KMS-11 (cell line): ENCODE measurements at regions not wholly inside any gene's neighbourhood (a gene's known extent, or its start where the extent isn't known, plus 50 kb on each side); places are given as distances from the start of the nearest gene placed in this dataset.

ENCODE experiments used
- H2AFZ ChIP-seq: fragments of 200-600 bp; sonication (generic); 2 replicates; pipeline ENCODE4 v1.6.1; 2016; ENCODE audit warnings: antibody characterized with exemption, mixed run types, low read depth
- H3K27ac ChIP-seq: fragments of 200-600 bp; sonication (generic); 2 replicates; pipeline ENCODE4 v1.6.1; 2016; ENCODE audit warnings: mild to moderate bottlenecking, mixed run types
- H3K27me3 ChIP-seq: fragments of 200-600 bp; sonication (generic); 2 replicates; pipeline ENCODE4 v1.6.1; 2017; ENCODE audit warnings: mild to moderate bottlenecking, low read depth, mixed run types, moderate library complexity; ENCODE audit not compliant: insufficient read depth
- H3K36me3 ChIP-seq: fragments of 200-600 bp; sonication (generic); 2 replicates; pipeline ENCODE4 v1.6.1; 2017; ENCODE audit warnings: mild to moderate bottlenecking, mixed run types; ENCODE audit not compliant: insufficient read depth
- H3K4me1 ChIP-seq: fragments of 200-600 bp; sonication (generic); 2 replicates; pipeline ENCODE4 v1.6.1; 2016; ENCODE audit warnings: mild to moderate bottlenecking, low read depth, mixed run types; ENCODE audit not compliant: poor library complexity, severe bottlenecking
- H3K4me2 ChIP-seq: fragments of 200-600 bp; sonication (generic); 2 replicates; pipeline ENCODE4 v1.7.0; 2016; ENCODE audit warnings: mild to moderate bottlenecking, mixed run types
- H3K4me3 ChIP-seq: fragments of 200-600 bp; sonication (generic); IDR thresholded peaks from 2 replicates; pipeline ENCODE4 v1.6.1; 2017; ENCODE audit warnings: low read depth, low read length, mixed read lengths; ENCODE audit not compliant: insufficient read depth
- H3K79me2 ChIP-seq: fragments of 200-600 bp; sonication (generic); 2 replicates; pipeline ENCODE4 v1.6.1; 2016; ENCODE audit warnings: low read depth, mixed run types; ENCODE audit not compliant: insufficient read depth
- H3K9ac ChIP-seq: fragments of 200-600 bp; sonication (generic); 2 replicates; pipeline ENCODE4 v1.6.1; 2016; ENCODE audit warnings: mild to moderate bottlenecking, mixed run types
- H4K20me1 ChIP-seq: fragments of 200-600 bp; sonication (generic); 2 replicates; pipeline ENCODE4 v1.6.1; 2016; ENCODE audit warnings: mild to moderate bottlenecking, mixed run types; ENCODE audit not compliant: insufficient read depth
- TF ChIP-seq, protein P1 (sequence below): fragments of 200-600 bp; sonication (generic); conservative IDR thresholded peaks from 2 replicates; pipeline ENCODE4 v1.6.1; 2017; ENCODE audit warnings: low read depth, mild to moderate bottlenecking, antibody characterized with exemption, low read length, moderate library complexity, mixed read lengths

- H3K4me3 ChIP-seq, result no peak overlapping the region
- H2AFZ ChIP-seq, result no peak overlapping the region
- H4K20me1 ChIP-seq, result no peaks in the 10 kb centered on the region
- TF ChIP-seq, protein P1, sequence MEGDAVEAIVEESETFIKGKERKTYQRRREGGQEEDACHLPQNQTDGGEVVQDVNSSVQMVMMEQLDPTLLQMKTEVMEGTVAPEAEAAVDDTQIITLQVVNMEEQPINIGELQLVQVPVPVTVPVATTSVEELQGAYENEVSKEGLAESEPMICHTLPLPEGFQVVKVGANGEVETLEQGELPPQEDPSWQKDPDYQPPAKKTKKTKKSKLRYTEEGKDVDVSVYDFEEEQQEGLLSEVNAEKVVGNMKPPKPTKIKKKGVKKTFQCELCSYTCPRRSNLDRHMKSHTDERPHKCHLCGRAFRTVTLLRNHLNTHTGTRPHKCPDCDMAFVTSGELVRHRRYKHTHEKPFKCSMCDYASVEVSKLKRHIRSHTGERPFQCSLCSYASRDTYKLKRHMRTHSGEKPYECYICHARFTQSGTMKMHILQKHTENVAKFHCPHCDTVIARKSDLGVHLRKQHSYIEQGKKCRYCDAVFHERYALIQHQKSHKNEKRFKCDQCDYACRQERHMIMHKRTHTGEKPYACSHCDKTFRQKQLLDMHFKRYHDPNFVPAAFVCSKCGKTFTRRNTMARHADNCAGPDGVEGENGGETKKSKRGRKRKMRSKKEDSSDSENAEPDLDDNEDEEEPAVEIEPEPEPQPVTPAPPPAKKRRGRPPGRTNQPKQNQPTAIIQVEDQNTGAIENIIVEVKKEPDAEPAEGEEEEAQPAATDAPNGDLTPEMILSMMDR, result no peak
- H3K4me2 ChIP-seq, result no peak overlapping the region
- H3K27ac ChIP-seq, result no peak overlapping the region
- no peaks in the 10 kb centered on the region for H3K36me3 ChIP-seq
- H3K79me2 ChIP-seq, result no peaks in the 10 kb centered on the region
- H3K27me3 ChIP-seq, result no peaks in the 10 kb centered on the region
- peaks cover 17% of the 10 kb centered on the region for H3K4me1 ChIP-seq
- H3K9ac ChIP-seq, result no peak overlapping the region
Measured at GRCh38 chr4:161189286-161190134, 974.3 kb downstream of the FSTL5 start.

DNA sequence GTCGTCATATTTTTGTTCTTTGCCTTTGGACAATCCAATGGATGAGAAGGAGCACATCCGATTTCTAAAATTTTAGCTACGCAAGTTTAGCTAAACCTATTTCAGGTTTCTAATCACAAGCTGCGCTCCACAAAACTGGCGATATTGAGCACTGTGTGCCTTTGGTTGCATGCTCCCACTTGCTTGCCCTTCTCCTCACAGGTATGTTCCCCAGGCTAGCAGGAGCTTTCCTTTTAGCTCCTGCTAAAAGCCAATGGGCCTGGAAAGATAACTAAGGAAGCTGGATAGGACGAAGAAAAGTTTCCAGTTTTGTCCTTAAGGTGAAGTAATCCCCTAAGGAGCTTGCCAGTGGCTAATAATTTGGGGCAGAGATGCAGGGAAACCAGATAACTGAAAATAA lies 975.2 kb downstream of the FSTL5 start:
- Histone ChIP-seq H3K4me1 (peaks cover 21% of the 10 kb centered on the region), H3K27me3 (no peaks in the 10 kb centered on the region), H3K79me2 (no peaks in the 10 kb centered on the region), H3K9ac (no peak overlapping the region), H4K20me1 (no peaks in the 10 kb centered on the region), H3K4me2 (no peak overlapping the region), H3K4me3 (no peak overlapping the region), H2AFZ (no peak overlapping the region), H3K36me3 (no peaks in the 10 kb centered on the region), H3K27ac (no peak overlapping the region)
- TF ChIP-seq, protein P1, result no peak

DNA sequence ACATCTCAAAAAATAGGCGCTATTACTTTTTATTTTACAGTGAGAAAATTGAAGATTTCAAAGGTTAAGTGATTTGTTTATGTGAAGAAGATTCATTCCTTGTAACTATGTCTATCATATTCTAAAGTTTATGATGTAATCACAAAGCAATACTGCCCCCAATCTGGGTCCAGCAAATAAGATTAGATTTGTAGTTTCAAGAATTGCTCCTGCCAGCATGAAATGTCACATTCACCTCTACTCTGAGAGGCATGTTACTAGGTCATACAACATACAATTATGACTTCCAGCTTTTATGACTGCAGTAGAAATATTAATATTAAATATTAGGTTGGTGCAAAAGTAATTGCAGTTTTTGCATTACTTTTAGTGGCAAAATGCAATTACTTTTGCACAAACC lies 976.2 kb downstream of the FSTL5 start:
- Histone ChIP-seq H4K20me1 (no peaks in the 10 kb centered on the region), H3K27me3 (no peaks in the 10 kb centered on the region), H3K36me3 (no peaks in the 10 kb centered on the region), H3K79me2 (no peaks in the 10 kb centered on the region), H2AFZ (no peak overlapping the region), H3K27ac (no peak overlapping the region), H3K4me2 (no peak overlapping the region), H3K4me3 (no peak overlapping the region), H3K4me1 (peaks cover 21% of the 10 kb centered on the region), H3K9ac (no peak overlapping the region)
- TF ChIP-seq, protein P1, result no peak

GRCh38 chr4:161186750-161187149 lies 977.0 kb downstream of the FSTL5 start:
- Histone ChIP-seq H3K27ac (no peak overlapping the region), H3K4me2 (no peak overlapping the region), H2AFZ (no peak overlapping the region), H3K79me2 (no peaks in the 10 kb centered on the region), H3K4me1 (peaks cover 21% of the 10 kb centered on the region), H4K20me1 (no peaks in the 10 kb centered on the region), H3K4me3 (no peak overlapping the region), H3K36me3 (no peaks in the 10 kb centered on the region), H3K9ac (no peak overlapping the region), H3K27me3 (no peaks in the 10 kb centered on the region)
- TF ChIP-seq, protein P1, result no peak
